SU-DHL-6 (cell line): ENCODE measurements at regions not wholly inside any gene's neighbourhood (a gene's known extent, or its start where the extent isn't known, plus 50 kb on each side); places are given as distances from the start of the nearest gene placed in this dataset.
"Not testable (repeated sequence)": the region's sequence is repeated elsewhere in the genome, so short reads cannot be mapped to it uniquely, and the experiment has no call there.

ENCODE experiments used
- EZH2phosphoT487 ChIP-seq: fragments of 200-600 bp; sonication (generic), shearing (Covaris generic); conservative IDR thresholded peaks from 2 replicates; pipeline ENCODE4 v1.6.1; 2018; ENCODE audit warnings: mild to moderate bottlenecking, antibody characterized with exemption, low read length, moderate library complexity, mixed read lengths
- TF ChIP-seq, protein P1 (sequence below): fragments of 200-600 bp; sonication (generic); IDR thresholded peaks from one replicate; pipeline ENCODE4 v1.5.1; 2017; ENCODE audit warnings: antibody characterized with exemption, mild to moderate bottlenecking, low read length, moderate library complexity; ENCODE audit not compliant: insufficient read depth, poor library complexity, severe bottlenecking

- TF ChIP-seq, protein P1, sequence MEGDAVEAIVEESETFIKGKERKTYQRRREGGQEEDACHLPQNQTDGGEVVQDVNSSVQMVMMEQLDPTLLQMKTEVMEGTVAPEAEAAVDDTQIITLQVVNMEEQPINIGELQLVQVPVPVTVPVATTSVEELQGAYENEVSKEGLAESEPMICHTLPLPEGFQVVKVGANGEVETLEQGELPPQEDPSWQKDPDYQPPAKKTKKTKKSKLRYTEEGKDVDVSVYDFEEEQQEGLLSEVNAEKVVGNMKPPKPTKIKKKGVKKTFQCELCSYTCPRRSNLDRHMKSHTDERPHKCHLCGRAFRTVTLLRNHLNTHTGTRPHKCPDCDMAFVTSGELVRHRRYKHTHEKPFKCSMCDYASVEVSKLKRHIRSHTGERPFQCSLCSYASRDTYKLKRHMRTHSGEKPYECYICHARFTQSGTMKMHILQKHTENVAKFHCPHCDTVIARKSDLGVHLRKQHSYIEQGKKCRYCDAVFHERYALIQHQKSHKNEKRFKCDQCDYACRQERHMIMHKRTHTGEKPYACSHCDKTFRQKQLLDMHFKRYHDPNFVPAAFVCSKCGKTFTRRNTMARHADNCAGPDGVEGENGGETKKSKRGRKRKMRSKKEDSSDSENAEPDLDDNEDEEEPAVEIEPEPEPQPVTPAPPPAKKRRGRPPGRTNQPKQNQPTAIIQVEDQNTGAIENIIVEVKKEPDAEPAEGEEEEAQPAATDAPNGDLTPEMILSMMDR, result not testable (repeated sequence)
- TF ChIP-seq EZH2phosphoT487, result not testable (repeated sequence)
These were observed 116.7 kb upstream of the SAMD11 start for GRCh38 chr1:807066-807465.
